WERI-Rb-1 (cell line): ENCODE measurements at regions not wholly inside any gene's neighbourhood (a gene's known extent, or its start where the extent isn't known, plus 50 kb on each side); places are given as distances from the start of the nearest gene placed in this dataset.
"Not testable (repeated sequence)": the region's sequence is repeated elsewhere in the genome, so short reads cannot be mapped to it uniquely, and the experiment has no call there.

Experiments used
- DNase-seq: peaks from one replicate; pipeline ENCODE4 v3.0.0-alpha.2; 2020
- H3K27ac ChIP-seq: fragments of 250-450 bp; sonication (Bioruptor Pico); 2 replicates; pipeline ENCODE4 v1.5.1; 2020; ENCODE audit warnings: mild to moderate bottlenecking, moderate library complexity
- H3K27me3 ChIP-seq: fragments of 250-450 bp; sonication (Bioruptor Pico); 2 replicates; pipeline ENCODE4 v1.5.1; 2021; ENCODE audit warnings: mild to moderate bottlenecking, low read depth, moderate library complexity; ENCODE audit not compliant: insufficient read depth, severe bottlenecking
- H3K36me3 ChIP-seq: fragments of 250-450 bp; sonication (Bioruptor Pico); 2 replicates; pipeline ENCODE4 v1.5.1; 2020; ENCODE audit warnings: mild to moderate bottlenecking, moderate library complexity
- H3K4me3 ChIP-seq: 2 replicates; pipeline ENCODE4 v1.5.1; 2011; ENCODE audit warnings: low read depth, mild to moderate bottlenecking, control low read depth, low read length
- H3K9me3 ChIP-seq: fragments of 250-450 bp; sonication (Bioruptor Pico); 2 replicates; pipeline ENCODE4 v1.5.1; 2021; ENCODE audit warnings: mild to moderate bottlenecking, moderate library complexity; ENCODE audit not compliant: severe bottlenecking
- CTCF ChIP-seq: IDR thresholded peaks from 2 replicates; pipeline ENCODE4 v1.5.1; 2011; ENCODE audit warnings: low read depth, mild to moderate bottlenecking, control low read depth, inconsistent platforms, low read length

- H3K27me3 ChIP-seq = no peaks in the 10 kb centered on the region
- H3K36me3 ChIP-seq = no peaks in the 10 kb centered on the region
- TF ChIP-seq CTCF = no peak
- H3K4me3 ChIP-seq = no peak overlapping the region
- no peak overlapping the region for H3K27ac ChIP-seq
- DNase-seq = no peak
- H3K9me3 ChIP-seq = no peaks in the 10 kb centered on the region
Observed at GRCh38 chr13:82070416-82070815, 1729.5 kb upstream of the SPRY2 start.

GRCh38 chr13:82062772-82063171 lies 1721.8 kb upstream of the SPRY2 start:
- Histone ChIP-seq H3K4me3 (no peak overlapping the region), H3K9me3 (no peaks in the 10 kb centered on the region), H3K36me3 (no peaks in the 10 kb centered on the region), H3K27ac (no peak overlapping the region), H3K27me3 (no peaks in the 10 kb centered on the region)
- no peak for TF ChIP-seq CTCF
- no peak for DNase-seq

DNA sequence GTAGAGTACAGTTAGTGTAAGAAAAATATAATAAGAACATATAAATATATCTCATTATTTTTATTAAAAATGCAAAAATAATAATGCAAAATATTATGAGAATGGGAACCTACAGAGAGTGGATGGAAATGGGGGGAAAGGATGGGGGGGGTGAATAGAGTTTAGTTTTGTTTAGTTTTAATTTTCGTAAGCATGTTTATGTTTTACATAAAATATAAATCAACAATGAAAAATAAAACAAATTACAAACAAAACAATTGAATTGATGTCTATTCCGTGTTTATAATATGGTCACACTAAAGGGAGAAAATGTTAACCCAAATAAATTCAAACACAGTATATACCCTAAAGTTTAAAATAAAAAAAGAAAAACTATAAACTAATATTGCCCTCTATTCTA lies 1717.4 kb upstream of the SPRY2 start:
- Histone ChIP-seq H3K27ac (no peak overlapping the region), H3K36me3 (no peaks in the 10 kb centered on the region), H3K4me3 (no peak overlapping the region), H3K9me3 (no peaks in the 10 kb centered on the region), H3K27me3 (no peaks in the 10 kb centered on the region)
- TF ChIP-seq CTCF = no peak
- no peak for DNase-seq

- H3K27me3 ChIP-seq, DNase-seq, H3K27ac ChIP-seq, H3K9me3 ChIP-seq, H3K36me3 ChIP-seq, H3K4me3 ChIP-seq: not testable (repeated sequence)
Observed at GRCh38 chr13:82045316-82045715, 1704.4 kb upstream of the SPRY2 start.

- TF ChIP-seq CTCF = no peak
- Histone ChIP-seq H3K27me3 (no peaks in the 10 kb centered on the region), H3K9me3 (no peaks in the 10 kb centered on the region), H3K4me3 (no peak overlapping the region), H3K27ac (no peak overlapping the region), H3K36me3 (no peaks in the 10 kb centered on the region)
- DNase-seq = no peak
Observed at GRCh38 chr13:82036602-82037001, 1695.7 kb upstream of the SPRY2 start.

- H3K27ac ChIP-seq = no peak overlapping the region
- H3K27me3 ChIP-seq = no peaks in the 10 kb centered on the region
- H3K4me3 ChIP-seq = no peak overlapping the region
- no peaks in the 10 kb centered on the region for H3K9me3 ChIP-seq
- DNase-seq = no peak
- TF ChIP-seq CTCF = no peak
- no peaks in the 10 kb centered on the region for H3K36me3 ChIP-seq
Observed at GRCh38 chr13:82011355-82011754, 1670.4 kb upstream of the SPRY2 start.
